ENCODE measurements at regions not wholly inside any gene's neighbourhood (a gene's known extent, or its start where the extent isn't known, plus 50 kb on each side); places are given as distances from the start of the nearest gene placed in this dataset.

DNA sequence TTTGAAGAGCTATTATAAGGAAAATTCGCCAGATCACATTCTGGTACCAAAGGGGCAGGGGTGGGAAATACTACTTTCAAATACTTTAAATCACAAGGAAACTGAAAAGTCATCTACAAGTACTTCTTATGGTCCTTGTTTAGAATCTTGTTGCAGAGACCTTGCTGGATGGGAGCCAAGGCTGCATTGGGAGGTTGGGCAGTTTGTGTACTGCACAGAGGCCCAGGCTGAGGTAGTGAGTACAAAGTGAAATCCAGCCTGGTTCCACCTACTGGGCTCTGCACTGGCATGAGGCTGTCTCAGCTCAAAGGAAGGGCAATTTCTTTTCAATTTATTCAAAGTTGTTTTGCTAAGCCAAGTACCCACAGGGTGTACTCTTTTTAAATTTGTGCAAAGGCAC, 140.3 kb upstream of the DLX2 start:
- TF ChIP-seq CTCF (conservative IDR thresholded peaks at IDR 0.05; ENCODE audit: low read length) (no peak), EZH2phosphoT487 (IDR thresholded peaks at IDR 0.05; ENCODE audit: borderline replicate concordance, low read depth, low read length) (no peak)
